H9 (cell line): ENCODE measurements at regions not wholly inside any gene's neighbourhood (a gene's known extent, or its start where the extent isn't known, plus 50 kb on each side); places are given as distances from the start of the nearest gene placed in this dataset.

Experiments used
- DNase-seq: peaks from one replicate; pipeline ENCODE4 v3.0.0-alpha.2; 2017
- H2AFZ ChIP-seq: one replicate; pipeline ENCODE4 v1.6.1; 2013; ENCODE audit warnings: mild to moderate bottlenecking, low read length, control low read depth, moderate library complexity
- H2AK5ac ChIP-seq: 2 replicates; pipeline ENCODE4 v1.6.1; 2013; ENCODE audit warnings: low read length, control low read depth, mixed read lengths; ENCODE audit not compliant: insufficient read length
- H2BK120ac ChIP-seq: one replicate; pipeline ENCODE4 v1.6.1; 2013; ENCODE audit warnings: low read depth, mild to moderate bottlenecking, low read length, control low read depth, inconsistent platforms; ENCODE audit not compliant: poor library complexity, severe bottlenecking
- H2BK12ac ChIP-seq: 2 replicates; pipeline ENCODE4 v1.6.1; 2013; ENCODE audit warnings: low read length, control low read depth, mixed read lengths, low read depth; ENCODE audit not compliant: insufficient read length
- H2BK15ac ChIP-seq: 2 replicates; pipeline ENCODE4 v1.6.1; 2013; ENCODE audit warnings: low read depth, low read length, control low read depth
- H2BK20ac ChIP-seq: one replicate; pipeline ENCODE4 v1.6.1; 2013; ENCODE audit warnings: low read depth, mild to moderate bottlenecking, low read length, control low read depth, inconsistent platforms; ENCODE audit not compliant: poor library complexity, severe bottlenecking
- H2BK5ac ChIP-seq: 2 replicates; pipeline ENCODE4 v1.6.1; 2013; ENCODE audit warnings: low read length, control low read depth, mixed read lengths; ENCODE audit not compliant: insufficient read length
- H3K14ac ChIP-seq: 2 replicates; pipeline ENCODE4 v1.6.1; 2013; ENCODE audit warnings: low read length, control low read depth; ENCODE audit not compliant: insufficient read depth
- H3K18ac ChIP-seq: 2 replicates; pipeline ENCODE4 v1.6.1; 2013; ENCODE audit warnings: low read depth, mild to moderate bottlenecking, mixed read lengths, low read length, control low read depth; ENCODE audit not compliant: insufficient read length
- H3K23ac ChIP-seq: 2 replicates; pipeline ENCODE4 v1.6.1; 2013; ENCODE audit warnings: low read length, control low read depth, mixed read lengths, low read depth; ENCODE audit not compliant: insufficient read length
- H3K23me2 ChIP-seq: 2 replicates; pipeline ENCODE4 v1.6.1; 2013; ENCODE audit warnings: low read depth, mild to moderate bottlenecking, mixed read lengths, low read length, control low read depth; ENCODE audit not compliant: insufficient read length, poor library complexity, severe bottlenecking
- H3K27ac ChIP-seq: 2 replicates; pipeline ENCODE4 v1.5.1; 2013; ENCODE audit warnings: low read length, control low read depth, mixed read lengths, low read depth; ENCODE audit not compliant: insufficient read length
- H3K27me3 ChIP-seq: 2 replicates; pipeline ENCODE4 v1.6.1; 2013; ENCODE audit warnings: low read length, control low read depth, inconsistent platforms; ENCODE audit not compliant: insufficient read depth
- H3K4ac ChIP-seq: 2 replicates; pipeline ENCODE4 v1.6.1; 2013; ENCODE audit warnings: low read depth, mild to moderate bottlenecking, control low read depth, inconsistent platforms, low read length, moderate library complexity
- H3K4me1 ChIP-seq: 2 replicates; pipeline ENCODE4 v1.6.1; 2013; ENCODE audit warnings: low read length, control low read depth, inconsistent platforms; ENCODE audit not compliant: insufficient read depth
- H3K4me2 ChIP-seq: 2 replicates; pipeline ENCODE4 v1.6.1; 2013; ENCODE audit warnings: low read length, control low read depth, mixed read lengths; ENCODE audit not compliant: insufficient read length, insufficient read depth
- H3K56ac ChIP-seq: 2 replicates; pipeline ENCODE4 v1.6.1; 2013; ENCODE audit warnings: low read depth, mild to moderate bottlenecking, mixed read lengths, low read length, control low read depth; ENCODE audit not compliant: insufficient read length
- H3K79me1 ChIP-seq: 2 replicates; pipeline ENCODE4 v1.6.1; 2013; ENCODE audit warnings: low read depth, mild to moderate bottlenecking, moderate library complexity, low read length, control low read depth, inconsistent platforms; ENCODE audit not compliant: insufficient read depth, poor library complexity, severe bottlenecking
- H3K79me2 ChIP-seq: 2 replicates; pipeline ENCODE4 v1.6.1; 2013; ENCODE audit warnings: low read length, control low read depth, inconsistent platforms; ENCODE audit not compliant: insufficient read depth
- H3K9ac ChIP-seq: 2 replicates; pipeline ENCODE4 v1.6.1; 2013; ENCODE audit warnings: low read length, control low read depth, mixed read lengths; ENCODE audit not compliant: insufficient read length; ENCODE audit errors: extremely low read depth
- H3K9me3 ChIP-seq: one replicate; pipeline ENCODE4 v1.6.1; 2013; ENCODE audit warnings: low read depth, low read length, inconsistent platforms; ENCODE audit not compliant: control insufficient read depth
- H3T11ph ChIP-seq: one replicate; pipeline ENCODE4 v1.6.1; 2013; ENCODE audit warnings: mild to moderate bottlenecking, low read length, control low read depth, inconsistent platforms
- H4K20me1 ChIP-seq: one replicate; pipeline ENCODE4 v1.6.1; 2013; ENCODE audit not compliant: control insufficient read depth, insufficient read length, insufficient read depth
- H4K5ac ChIP-seq: 2 replicates; pipeline ENCODE4 v1.6.1; 2013; ENCODE audit warnings: low read depth, mild to moderate bottlenecking, mixed read lengths, low read length, control low read depth; ENCODE audit not compliant: insufficient read length
- H4K8ac ChIP-seq: replicated peaks from 2 replicates; pipeline ENCODE4 v1.6.1; 2013; ENCODE audit warnings: low read length, control low read depth, mixed read lengths, low read depth; ENCODE audit not compliant: insufficient read length
- H4K91ac ChIP-seq: 2 replicates; pipeline ENCODE4 v1.6.1; 2013; ENCODE audit warnings: low read depth, mild to moderate bottlenecking, moderate library complexity, mixed read lengths, low read length, control low read depth; ENCODE audit not compliant: insufficient read length
- H3K27ac Mint-ChIP-seq, 3 experiments: 2 replicates in 2 of 3; 3 replicates in 1 of 3; pipeline ENCODE4 v1.8.0; 2020 to 2021; ENCODE audit warnings: mixed read lengths in 3 of 3, mild to moderate bottlenecking in 1 of 3, moderate library complexity in 1 of 3
- H3K27me3 Mint-ChIP-seq: 2 replicates; pipeline ENCODE4 v1.8.0; 2021; ENCODE audit warnings: low read depth, mild to moderate bottlenecking, moderate library complexity, mixed read lengths
- H3K36me3 Mint-ChIP-seq, 3 experiments: 2 replicates in 2 of 3; 3 replicates in 1 of 3; pipeline ENCODE4 v1.8.0; 2020 to 2021; ENCODE audit warnings: low read depth in 3 of 3, mixed read lengths in 3 of 3; ENCODE audit not compliant: insufficient read depth in 1 of 3
- H3K4me1 Mint-ChIP-seq, 2 experiments: 2 replicates each; pipeline ENCODE4 v1.8.0; 2020; ENCODE audit warnings: mixed read lengths in 2 of 2
- H3K4me3 Mint-ChIP-seq, 2 experiments: 2 replicates in 1 of 2; 3 replicates in 1 of 2; pipeline ENCODE4 v1.8.0; 2020 to 2021; ENCODE audit warnings: mild to moderate bottlenecking in 2 of 2, mixed read lengths in 2 of 2, moderate library complexity in 1 of 2
- H3K9me3 Mint-ChIP-seq, 2 experiments: 2 replicates in 1 of 2; 3 replicates in 1 of 2; pipeline ENCODE4 v1.8.0; 2020; ENCODE audit warnings: mild to moderate bottlenecking in 2 of 2, mixed read lengths in 2 of 2, moderate library complexity in 1 of 2
- CTCF ChIP-seq: fragments of 200-600 bp; sonication (generic); conservative IDR thresholded peaks from 3 replicates; pipeline ENCODE4 v1.8.0; 2021; ENCODE audit warnings: antibody characterized with exemption, mild to moderate bottlenecking

DNA sequence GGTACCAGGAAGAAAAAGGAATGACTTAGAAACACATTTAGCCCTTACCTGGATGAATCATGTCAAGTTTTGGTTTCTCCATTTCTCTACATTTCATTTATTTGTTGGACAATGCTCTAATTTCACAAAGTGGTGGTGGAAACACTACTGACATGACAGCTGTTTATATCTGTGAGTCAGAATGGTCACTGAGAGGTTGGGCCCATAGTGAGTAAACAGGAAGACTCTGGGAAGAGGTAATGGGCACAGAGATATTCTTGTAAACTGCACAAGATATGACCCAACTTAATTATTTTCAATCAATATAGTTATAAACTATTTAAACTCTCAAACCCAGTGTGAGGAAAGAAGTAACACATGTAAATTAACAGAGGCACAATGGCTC is 176.3 kb upstream of the MEOX2 start:
- no peaks in the 10 kb centered on the region for H3K79me1 ChIP-seq
- Mint-ChIP-seq H3K36me3 (peaks cover 0 to 4% (median 0%) of the 10 kb centered on the region in 3 experiments; a peak in 1 of 7 replicates), H3K9me3 (peaks cover 2 to 3% of the 10 kb centered on the region in 2 experiments; a peak in 2 of 5 replicates), H3K27ac (no peak overlapping the region), H3K4me3 (no peak overlapping the region), H3K27me3 (no peaks in the 10 kb centered on the region), H3K4me1 (peaks cover 5 to 9% of the 10 kb centered on the region in 2 experiments)
- no peak overlapping the region for H2BK120ac ChIP-seq
- H2AFZ ChIP-seq: no peak overlapping the region
- no peak overlapping the region for H3K23ac ChIP-seq
- no peak for DNase-seq
- no peak overlapping the region for H3K14ac ChIP-seq
- no peak overlapping the region for H3T11ph ChIP-seq
- no peak overlapping the region for H2AK5ac ChIP-seq
- H3K56ac ChIP-seq: no peak overlapping the region
- H3K23me2 ChIP-seq: no peaks in the 10 kb centered on the region
- no peaks in the 10 kb centered on the region for H3K9me3 ChIP-seq
- H3K4me1 ChIP-seq: no peaks in the 10 kb centered on the region
- no peak overlapping the region for H3K4me2 ChIP-seq
- H2BK12ac ChIP-seq: no peak overlapping the region
- no peak overlapping the region for H2BK20ac ChIP-seq
- no peaks in the 10 kb centered on the region for H3K79me2 ChIP-seq
- H2BK5ac ChIP-seq: no peak overlapping the region
- no peak overlapping the region for H2BK15ac ChIP-seq
- H4K91ac ChIP-seq: no peak overlapping the region
- no peak overlapping the region for H3K27ac ChIP-seq
- TF ChIP-seq CTCF: no peak
- H3K9ac ChIP-seq: no peak overlapping the region
- no peaks in the 10 kb centered on the region for H4K20me1 ChIP-seq
- no peak overlapping the region for H3K18ac ChIP-seq
- H4K5ac ChIP-seq: no peak overlapping the region
- no peaks in the 10 kb centered on the region for H3K27me3 ChIP-seq
- no peak overlapping the region for H4K8ac ChIP-seq
- H3K4ac ChIP-seq: no peak overlapping the region
